GM21515 (cell line): ENCODE measurements at regions not wholly inside any gene's neighbourhood (a gene's known extent, or its start where the extent isn't known, plus 50 kb on each side); places are given as distances from the start of the nearest gene placed in this dataset.
"Not testable (repeated sequence)": the region's sequence is repeated elsewhere in the genome, so short reads cannot be mapped to it uniquely, and the experiment has no call there.

Experiments
- ATAC-seq: cut with Tn5 transposase; IDR thresholded peaks from one replicate; pipeline ENCODE4 v1.9.1; 2021; ENCODE audit not compliant: unreplicated experiment

GRCh38 chr10:21293518-21294356, 231.7 kb downstream of the SKIDA1 start:
- ATAC-seq = no peak

- ATAC-seq = no peak
These were observed 232.5 kb downstream of the SKIDA1 start for GRCh38 chr10:21292763-21293517.

- no peak for ATAC-seq
These were observed 234.9 kb downstream of the SKIDA1 start for GRCh38 chr10:21290499-21291160.

DNA sequence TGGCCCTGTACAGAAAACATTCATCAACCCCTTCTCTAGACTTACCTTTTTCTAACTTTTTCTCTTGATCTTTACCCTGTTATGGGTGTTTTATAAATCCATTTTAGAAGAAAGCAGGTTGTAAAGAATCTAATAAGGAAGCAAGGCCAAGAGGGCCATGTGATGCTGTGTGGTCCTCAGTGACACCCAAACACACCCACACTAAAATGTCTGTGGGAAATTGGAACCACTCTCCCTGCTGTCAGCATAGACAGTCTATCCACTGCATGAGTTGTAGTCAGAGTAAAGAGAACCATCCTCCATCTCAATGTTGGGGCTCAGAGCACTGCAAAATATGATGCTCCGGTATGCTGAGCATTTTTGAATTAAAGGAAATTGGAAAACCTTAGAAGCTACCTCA, 235.5 kb downstream of the SKIDA1 start:
- no peak for ATAC-seq

GRCh38 chr10:21289271-21289670, 236.2 kb downstream of the SKIDA1 start:
- no peak for ATAC-seq

GRCh38 chr10:21285742-21286331, 239.6 kb downstream of the SKIDA1 start:
- ATAC-seq = no peak

DNA sequence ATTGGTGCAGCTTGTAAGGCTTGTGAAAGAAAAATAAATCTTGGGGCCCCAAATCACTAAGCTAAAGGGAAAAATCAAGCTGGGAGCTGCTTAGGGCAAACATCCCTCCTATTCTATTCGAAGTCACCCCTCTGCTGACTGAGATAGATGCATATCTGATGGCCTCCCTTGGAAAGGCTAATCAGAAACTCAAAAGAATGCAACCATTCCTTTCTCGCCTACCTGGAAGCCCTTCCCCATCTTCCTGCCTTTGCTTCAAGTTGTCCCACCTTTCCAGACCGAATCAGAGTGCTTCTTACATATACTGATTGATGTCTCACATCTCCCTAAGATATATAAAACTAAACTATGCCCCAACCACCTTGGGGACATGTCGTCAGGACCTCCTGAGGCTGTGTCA, 240.3 kb downstream of the SKIDA1 start:
- no peak for ATAC-seq

- no peak for ATAC-seq
These were observed 241.2 kb downstream of the SKIDA1 start for GRCh38 chr10:21284301-21284700.

GRCh38 chr10:21283053-21283452, 242.4 kb downstream of the SKIDA1 start:
- not testable (repeated sequence) for ATAC-seq

- ATAC-seq = no peak
These were observed 243.6 kb downstream of the SKIDA1 start for GRCh38 chr10:21281765-21282484.

GRCh38 chr10:21280971-21281572, 244.4 kb downstream of the SKIDA1 start:
- ATAC-seq = no peak

- no peak for ATAC-seq
These were observed 245.4 kb downstream of the SKIDA1 start for GRCh38 chr10:21280037-21280436.

- no peak for ATAC-seq
These were observed 246.3 kb downstream of the SKIDA1 start for GRCh38 chr10:21279217-21279575.

- ATAC-seq = peak; percentile 96
These were observed 246.8 kb downstream of the SKIDA1 start for GRCh38 chr10:21278491-21279216.

GRCh38 chr10:21273400-21273968, 252.0 kb downstream of the SKIDA1 start:
- ATAC-seq = no peak

DNA sequence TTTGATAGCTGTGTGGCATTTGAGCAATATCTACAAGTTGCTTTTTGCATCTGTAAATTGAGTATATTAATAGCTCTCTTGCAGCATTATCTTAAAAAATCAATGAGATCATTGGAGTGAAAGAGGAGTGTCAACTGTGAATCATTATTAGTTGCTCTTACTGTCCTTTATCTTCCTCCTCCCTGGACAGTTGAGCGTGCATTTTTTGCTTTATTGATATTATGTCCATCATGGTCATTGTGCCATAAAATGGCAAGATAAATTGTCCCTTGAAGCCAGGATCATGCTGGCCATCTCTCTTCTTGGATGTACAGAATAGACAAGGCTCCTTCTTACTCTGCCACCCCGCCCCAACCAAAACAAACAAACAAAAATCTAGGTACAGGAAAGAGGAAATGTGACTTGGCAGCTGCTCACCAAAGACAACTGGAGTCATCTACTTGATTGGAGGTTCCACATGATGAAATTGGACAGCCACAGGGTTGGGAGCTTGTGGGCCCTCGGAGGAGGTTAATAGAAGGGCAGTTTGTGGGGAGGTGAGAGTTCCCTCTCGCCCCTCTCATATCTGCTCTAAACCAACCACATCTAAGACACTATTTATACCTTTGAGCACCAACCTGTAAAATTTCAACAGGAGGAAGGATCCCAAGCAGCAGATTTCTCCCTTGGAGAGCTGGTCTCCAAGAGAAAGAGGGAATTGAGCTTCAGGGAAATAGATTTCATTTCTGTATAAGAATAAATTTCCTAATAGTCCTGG, 252.7 kb downstream of the SKIDA1 start:
- no peak for ATAC-seq

DNA sequence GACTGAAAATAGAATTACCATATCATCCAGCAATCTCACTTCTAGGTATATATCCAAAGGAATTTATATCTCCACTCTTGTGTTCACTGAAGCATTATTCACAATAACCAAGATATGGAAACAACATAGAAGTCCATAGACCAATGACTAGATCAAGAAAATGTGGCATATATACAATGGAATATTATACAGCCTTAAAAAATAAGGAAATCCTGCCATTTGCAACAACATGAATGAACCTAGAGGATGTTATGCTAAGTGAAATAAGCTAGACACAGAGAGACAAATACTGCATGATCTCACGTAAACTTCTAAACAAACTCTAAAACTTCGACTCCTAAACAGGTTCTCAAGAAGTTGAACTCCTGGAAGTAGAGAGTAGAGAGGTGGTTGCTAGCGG, 254.5 kb downstream of the SKIDA1 start:
- no peak for ATAC-seq

DNA sequence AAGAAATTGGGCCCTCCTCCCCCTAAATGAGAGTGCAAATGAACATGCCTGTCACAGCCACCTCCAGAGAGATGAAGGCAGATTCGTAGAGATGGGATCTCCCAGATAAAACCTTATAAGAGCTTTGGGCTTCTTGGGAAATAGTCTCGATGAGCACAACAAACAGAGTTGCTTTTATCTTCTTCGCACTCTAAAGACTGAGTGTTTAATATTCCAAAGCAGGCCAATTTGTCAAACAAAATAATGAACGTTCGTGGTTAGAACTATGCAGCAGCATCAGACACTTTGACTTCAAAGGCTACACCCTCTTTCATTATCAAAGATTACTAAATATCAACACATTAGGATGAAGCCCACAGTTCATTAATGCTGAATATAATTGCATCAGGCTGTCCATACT, 256.2 kb downstream of the SKIDA1 start:
- ATAC-seq = no peak

DNA sequence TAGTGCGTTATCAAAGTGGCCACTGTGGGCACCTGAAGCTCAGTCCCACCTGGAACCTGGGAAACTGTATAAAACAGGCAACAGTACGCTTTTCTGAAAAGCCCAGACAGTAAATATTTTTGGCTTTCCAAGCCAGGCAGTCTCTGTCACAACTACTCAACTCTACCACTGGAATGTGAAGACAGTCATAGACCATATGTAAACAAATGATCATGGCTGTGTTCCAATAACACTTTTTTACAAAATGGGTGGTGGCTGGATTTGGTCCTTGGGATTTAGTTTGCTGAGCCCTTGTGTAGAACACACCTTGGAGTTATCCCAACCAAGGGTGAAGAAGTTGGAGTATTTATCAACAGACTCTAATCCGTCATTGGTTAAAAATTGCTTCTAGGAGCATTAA, 259.9 kb downstream of the SKIDA1 start:
- ATAC-seq = no peak
